Loucy (cell line): ENCODE measurements at regions not wholly inside any gene's neighbourhood (a gene's known extent, or its start where the extent isn't known, plus 50 kb on each side); places are given as distances from the start of the nearest gene placed in this dataset.
"Not testable (repeated sequence)": the region's sequence is repeated elsewhere in the genome, so short reads cannot be mapped to it uniquely, and the experiment has no call there.

Source experiments
- H2AFZ ChIP-seq: fragments of 200-600 bp; sonication (generic); 2 replicates; pipeline ENCODE4 v1.6.0; 2016; ENCODE audit warnings: antibody characterized with exemption, mild to moderate bottlenecking, low read length, moderate library complexity
- H3F3A ChIP-seq: fragments of 200-600 bp; 2 replicates; pipeline ENCODE4 v1.6.0; 2016; ENCODE audit warnings: antibody characterized with exemption, low read depth, mild to moderate bottlenecking
- H3K27me3 ChIP-seq: fragments of 200-600 bp; sonication (generic); 2 replicates; pipeline ENCODE4 v1.6.1; 2014; ENCODE audit warnings: low read length, mild to moderate bottlenecking; ENCODE audit not compliant: insufficient read depth, poor library complexity, severe bottlenecking
- H3K36me3 ChIP-seq: fragments of 200-600 bp; sonication (generic); 2 replicates; pipeline ENCODE4 v1.6.1; 2016; ENCODE audit warnings: low read length; ENCODE audit not compliant: insufficient read depth
- H3K4me1 ChIP-seq: fragments of 200-600 bp; sonication (generic); 2 replicates; pipeline ENCODE4 v1.5.1; 2014; ENCODE audit warnings: low read length, mild to moderate bottlenecking; ENCODE audit not compliant: insufficient read depth, poor library complexity, severe bottlenecking
- H3K4me2 ChIP-seq: fragments of 200-600 bp; sonication (generic); 2 replicates; pipeline ENCODE4 v1.6.0; 2014; ENCODE audit warnings: antibody characterized with exemption, low read length, low read depth, mild to moderate bottlenecking; ENCODE audit not compliant: poor library complexity, severe bottlenecking
- H3K4me3 ChIP-seq: fragments of 200-600 bp; sonication (generic); 2 replicates; pipeline ENCODE4 v1.5.1; 2014; ENCODE audit warnings: low read length, mild to moderate bottlenecking, mixed read lengths; ENCODE audit not compliant: poor library complexity, severe bottlenecking
- H3K79me2 ChIP-seq: fragments of 200-600 bp; sonication (generic); 2 replicates; pipeline ENCODE4 v1.6.1; 2014; ENCODE audit warnings: low read length; ENCODE audit not compliant: insufficient read depth
- H3K9ac ChIP-seq: fragments of 200-600 bp; sonication (generic); 2 replicates; pipeline ENCODE4 v1.6.0; 2014; ENCODE audit warnings: mild to moderate bottlenecking, low read depth, low read length, moderate library complexity; ENCODE audit not compliant: poor library complexity, severe bottlenecking
- H3K9me2 ChIP-seq: fragments of 200-600 bp; sonication (generic); replicated peaks from 2 replicates; pipeline ENCODE4 v1.6.1; 2016; ENCODE audit warnings: low read depth, low read length, mixed read lengths
- H3K9me3 ChIP-seq: fragments of 200-600 bp; sonication (generic); 2 replicates; pipeline ENCODE4 v1.6.1; 2014; ENCODE audit warnings: mild to moderate bottlenecking, antibody characterized with exemption, low read length, low read depth; ENCODE audit not compliant: insufficient read depth
- H4K20me1 ChIP-seq: fragments of 200-600 bp; sonication (generic); 2 replicates; pipeline ENCODE4 v1.6.0; 2014; ENCODE audit warnings: antibody characterized with exemption, low read length, mild to moderate bottlenecking; ENCODE audit not compliant: insufficient read depth, poor library complexity, severe bottlenecking
- EZH2phosphoT487 ChIP-seq: fragments of 200-600 bp; IDR thresholded peaks from 2 replicates; pipeline ENCODE4 v1.6.1; 2018; ENCODE audit warnings: antibody characterized with exemption, mild to moderate bottlenecking, moderate library complexity, borderline replicate concordance
- TF ChIP-seq, protein P1 (sequence below): fragments of 200-600 bp; sonication (generic); conservative IDR thresholded peaks from 2 replicates; pipeline ENCODE4 v1.5.1; 2014; ENCODE audit warnings: mild to moderate bottlenecking, antibody characterized with exemption, low read length

GRCh38 chr14:43135877-43136411 is 1371.1 kb downstream of the FSCB start:
- Histone ChIP-seq H2AFZ (no peak overlapping the region), H3K9ac (no peak overlapping the region), H4K20me1 (no peaks in the 10 kb centered on the region), H3K4me1 (no peaks in the 10 kb centered on the region), H3K27me3 (no peaks in the 10 kb centered on the region), H3K9me3 (no peaks in the 10 kb centered on the region), H3K36me3 (no peaks in the 10 kb centered on the region), H3F3A (no peaks in the 10 kb centered on the region), H3K79me2 (no peaks in the 10 kb centered on the region), H3K4me3 (no peak overlapping the region), H3K9me2 (no peaks in the 10 kb centered on the region), H3K4me2 (no peak overlapping the region)
- TF ChIP-seq, protein P1, sequence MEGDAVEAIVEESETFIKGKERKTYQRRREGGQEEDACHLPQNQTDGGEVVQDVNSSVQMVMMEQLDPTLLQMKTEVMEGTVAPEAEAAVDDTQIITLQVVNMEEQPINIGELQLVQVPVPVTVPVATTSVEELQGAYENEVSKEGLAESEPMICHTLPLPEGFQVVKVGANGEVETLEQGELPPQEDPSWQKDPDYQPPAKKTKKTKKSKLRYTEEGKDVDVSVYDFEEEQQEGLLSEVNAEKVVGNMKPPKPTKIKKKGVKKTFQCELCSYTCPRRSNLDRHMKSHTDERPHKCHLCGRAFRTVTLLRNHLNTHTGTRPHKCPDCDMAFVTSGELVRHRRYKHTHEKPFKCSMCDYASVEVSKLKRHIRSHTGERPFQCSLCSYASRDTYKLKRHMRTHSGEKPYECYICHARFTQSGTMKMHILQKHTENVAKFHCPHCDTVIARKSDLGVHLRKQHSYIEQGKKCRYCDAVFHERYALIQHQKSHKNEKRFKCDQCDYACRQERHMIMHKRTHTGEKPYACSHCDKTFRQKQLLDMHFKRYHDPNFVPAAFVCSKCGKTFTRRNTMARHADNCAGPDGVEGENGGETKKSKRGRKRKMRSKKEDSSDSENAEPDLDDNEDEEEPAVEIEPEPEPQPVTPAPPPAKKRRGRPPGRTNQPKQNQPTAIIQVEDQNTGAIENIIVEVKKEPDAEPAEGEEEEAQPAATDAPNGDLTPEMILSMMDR = no peak
- TF ChIP-seq EZH2phosphoT487 = no peak

- Histone ChIP-seq H3K4me2 (no peak overlapping the region), H3F3A (no peaks in the 10 kb centered on the region), H3K4me3 (no peak overlapping the region), H3K36me3 (no peaks in the 10 kb centered on the region), H3K9me2 (no peaks in the 10 kb centered on the region), H3K27me3 (no peaks in the 10 kb centered on the region), H3K9me3 (no peaks in the 10 kb centered on the region), H3K4me1 (no peaks in the 10 kb centered on the region), H4K20me1 (no peaks in the 10 kb centered on the region), H3K79me2 (no peaks in the 10 kb centered on the region), H3K9ac (no peak overlapping the region), H2AFZ (no peak overlapping the region)
- TF ChIP-seq, protein P1 = no peak
- no peak for TF ChIP-seq EZH2phosphoT487
These were observed 1374.6 kb downstream of the FSCB start for GRCh38 chr14:43132441-43132840.

- H3K9me3 ChIP-seq, H3K4me3 ChIP-seq, H3K9ac ChIP-seq, H3K36me3 ChIP-seq, H3F3A ChIP-seq, H3K4me1 ChIP-seq, H3K4me2 ChIP-seq, H4K20me1 ChIP-seq, H3K79me2 ChIP-seq, H2AFZ ChIP-seq, H3K27me3 ChIP-seq, H3K9me2 ChIP-seq: not testable (repeated sequence)
These were observed 1378.7 kb downstream of the FSCB start for GRCh38 chr14:43128429-43128828.

- not testable (repeated sequence) for H3K4me1 ChIP-seq, H3K9me3 ChIP-seq, H3K9ac ChIP-seq, H2AFZ ChIP-seq, H3K36me3 ChIP-seq, H4K20me1 ChIP-seq, H3K27me3 ChIP-seq, H3F3A ChIP-seq, H3K9me2 ChIP-seq, H3K4me3 ChIP-seq, H3K4me2 ChIP-seq, H3K79me2 ChIP-seq
These were observed 1379.2 kb downstream of the FSCB start for GRCh38 chr14:43127874-43128273.
